Inferior parietal cortex (tissue), 1 donor: ENCODE measurements at regions not wholly inside any gene's neighbourhood (a gene's known extent, or its start where the extent isn't known, plus 50 kb on each side); places are given as distances from the start of the nearest gene placed in this dataset.
"Not testable (repeated sequence)": the region's sequence is repeated elsewhere in the genome, so short reads cannot be mapped to it uniquely, and the experiment has no call there.

Experiments
- DNase-seq: peaks from one replicate; pipeline ENCODE4 v3.0.0-alpha.2; 2016; ENCODE audit errors: extremely low spot score

GRCh38 chr2:175612280-175612679 is 389.8 kb downstream of the LNPK start:
- DNase-seq: no peak

DNA sequence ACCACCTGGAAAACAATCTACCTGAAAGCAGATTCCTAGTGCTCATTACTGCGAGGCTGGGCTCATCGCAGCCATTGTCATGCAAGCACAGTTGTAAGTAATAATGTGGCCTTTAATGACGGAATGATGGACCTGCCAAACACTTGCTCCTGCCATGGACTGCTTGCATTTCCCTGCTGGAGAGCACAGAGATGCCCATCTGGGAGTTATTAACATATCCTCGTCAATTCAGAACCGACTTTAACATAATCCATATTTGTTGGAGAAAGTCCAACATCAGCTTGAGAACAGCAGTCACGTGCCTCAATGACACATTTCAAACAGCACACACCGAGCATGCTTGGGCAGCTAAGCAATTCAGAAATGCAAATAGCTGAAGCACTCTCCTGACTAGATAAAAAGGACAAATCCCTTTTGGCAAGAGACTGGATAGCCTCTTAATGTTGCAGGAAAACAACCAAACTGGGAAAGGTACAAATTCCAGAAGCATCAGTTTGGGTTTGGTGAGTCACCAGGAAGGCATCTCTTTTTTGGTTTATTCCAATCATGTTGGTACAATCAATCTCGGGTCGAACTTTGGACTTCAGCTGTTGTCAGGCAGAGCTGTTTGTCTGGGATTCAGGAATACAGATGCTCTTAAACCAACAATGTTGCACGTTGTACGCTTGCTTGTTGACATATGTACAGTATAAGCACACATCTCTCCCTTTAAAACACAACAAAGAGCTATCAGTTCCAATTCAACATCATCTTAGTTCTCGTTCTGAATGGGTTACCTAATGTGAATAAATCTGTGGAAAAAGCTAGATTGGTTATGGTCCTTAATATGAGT is 395.8 kb downstream of the LNPK start:
- no peak for DNase-seq

DNA sequence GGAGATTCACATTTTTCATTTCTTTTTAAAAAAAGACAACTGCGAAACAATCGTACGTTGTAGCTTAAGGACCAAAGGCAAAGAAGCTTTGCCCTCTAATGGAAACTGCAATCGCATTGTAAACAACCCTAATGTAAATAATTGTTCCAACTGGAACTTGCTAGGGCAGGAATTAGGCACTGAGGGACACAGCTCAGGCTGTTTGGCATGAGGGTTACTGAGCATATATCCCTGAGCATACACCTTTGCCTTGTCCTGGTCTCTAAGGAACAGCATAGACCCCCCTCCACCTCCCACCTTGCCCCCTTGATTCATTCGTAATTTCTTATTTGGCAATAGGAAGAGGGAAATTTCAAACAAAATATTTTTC is 396.4 kb downstream of the LNPK start:
- DNase-seq: no peak

DNA sequence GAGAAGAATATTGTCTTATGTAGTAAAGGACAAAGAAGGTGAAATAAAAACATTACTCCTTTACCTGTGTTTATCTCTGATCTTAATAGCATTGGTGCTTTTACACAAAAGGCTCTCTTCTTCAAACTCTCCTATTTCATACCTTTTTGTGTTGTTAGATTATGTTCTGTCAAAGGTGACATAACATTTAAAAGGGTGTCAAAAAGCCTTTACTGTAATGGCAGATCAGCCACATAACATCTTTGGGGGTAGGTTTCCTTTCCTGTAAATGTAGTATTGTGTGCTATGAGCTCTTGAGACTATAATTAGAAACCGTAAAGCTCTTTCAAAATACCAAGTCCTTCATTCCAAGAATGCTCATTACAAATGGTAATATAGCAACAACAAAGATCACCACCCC is 400.1 kb downstream of the LNPK start:
- no peak for DNase-seq

DNA sequence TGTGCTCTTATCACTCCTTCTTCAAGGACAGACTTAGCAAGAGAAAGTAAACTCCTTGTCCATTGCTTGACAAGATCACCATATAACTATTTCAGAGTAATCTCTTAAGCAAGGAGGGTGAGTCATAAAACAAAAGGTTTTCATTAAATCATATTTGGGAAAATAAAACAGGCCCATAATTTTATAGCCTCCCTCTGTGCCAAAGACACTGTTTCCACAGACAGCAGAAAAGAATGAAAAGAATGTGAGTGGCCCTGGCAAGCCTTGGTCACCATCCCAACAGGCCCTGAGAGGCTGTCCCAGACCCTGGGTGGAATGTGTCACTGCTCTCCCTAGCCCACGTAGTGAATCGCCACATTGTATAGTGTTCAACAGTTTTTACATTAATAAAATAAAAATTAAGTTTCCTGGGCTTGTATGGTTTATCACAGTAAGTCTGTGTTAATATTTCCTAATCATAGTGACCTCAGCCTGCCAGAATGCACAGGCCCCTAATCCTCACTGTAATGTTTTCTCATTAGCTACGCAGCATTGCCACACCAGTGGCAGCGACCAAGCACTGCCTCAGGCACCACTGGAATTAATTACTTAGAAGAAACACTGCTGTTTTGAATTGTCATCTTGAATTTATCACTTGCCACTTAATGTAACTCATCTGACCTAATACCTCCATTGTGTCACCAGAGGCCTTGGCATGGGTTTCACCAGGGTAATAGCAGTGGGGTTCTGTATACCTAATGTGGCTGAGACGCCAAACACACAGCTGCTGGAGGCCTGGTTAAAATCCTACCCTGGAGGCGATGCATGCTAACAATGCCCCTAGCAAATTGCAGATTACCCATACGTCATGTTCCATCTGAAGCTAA is 401.9 kb downstream of the LNPK start:
- no peak for DNase-seq

- DNase-seq: no peak
Observed at GRCh38 chr2:175597286-175597685, 404.8 kb downstream of the LNPK start.

GRCh38 chr2:175595139-175595538 is 406.9 kb downstream of the LNPK start:
- no peak for DNase-seq

DNA sequence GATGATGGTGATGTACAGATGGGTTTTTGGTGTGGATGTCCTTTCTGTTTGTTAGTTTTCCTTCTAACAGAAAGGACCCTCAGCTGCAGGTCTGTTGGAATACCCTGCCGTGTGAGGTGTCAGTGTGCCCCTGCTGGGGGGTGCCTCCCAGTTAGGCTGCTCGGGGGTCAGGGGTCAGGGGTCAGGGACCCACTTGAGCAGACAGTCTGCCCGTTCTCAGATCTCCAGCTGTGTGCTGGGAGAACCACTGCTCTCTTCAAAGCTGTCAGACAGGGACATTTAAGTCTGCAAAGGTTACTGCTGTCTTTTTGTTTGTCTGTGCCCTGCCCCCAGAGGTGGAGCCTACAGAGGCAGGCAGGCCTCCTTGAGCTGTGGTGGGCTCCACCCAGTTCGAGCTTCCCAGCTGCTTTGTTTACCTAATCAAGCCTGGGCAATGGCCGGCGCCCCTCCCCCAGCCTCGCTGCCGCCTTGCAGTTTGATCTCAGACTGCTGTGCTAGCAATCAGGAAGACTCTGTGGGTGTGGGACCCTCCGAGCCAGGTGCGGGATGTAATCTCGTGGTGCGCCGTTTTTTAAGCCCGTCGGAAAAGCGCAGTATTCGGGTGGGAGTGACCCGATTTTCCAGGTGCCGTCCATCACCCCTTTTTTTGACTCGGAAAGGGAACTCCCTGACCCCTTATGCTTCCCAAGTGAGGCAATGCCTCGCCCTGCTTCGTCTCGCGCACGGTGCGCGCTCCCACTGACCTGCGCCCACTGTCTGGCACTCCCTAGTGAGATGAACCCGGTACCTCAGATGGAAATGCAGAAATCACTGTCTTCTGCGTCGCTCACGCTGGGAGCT is 408.2 kb downstream of the LNPK start:
- DNase-seq: not testable (repeated sequence)

DNA sequence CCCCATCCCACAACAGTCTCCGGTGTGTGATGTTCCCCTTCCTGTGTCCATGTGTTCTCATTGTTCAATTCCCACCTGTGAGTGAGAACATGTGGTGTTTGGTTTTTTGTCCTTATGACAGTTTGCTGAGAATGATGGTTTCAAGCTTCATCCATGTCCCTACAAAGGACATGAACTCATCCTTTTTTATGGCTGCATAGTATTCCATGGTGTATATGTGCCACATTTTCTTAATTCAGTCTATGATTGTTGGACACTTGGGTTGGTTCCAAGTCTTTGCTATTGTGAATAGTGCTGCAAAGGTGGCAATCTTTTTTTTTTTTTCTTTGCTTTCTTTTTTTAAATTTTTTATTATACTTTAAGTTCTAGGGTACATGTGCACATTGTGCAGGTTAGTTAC is 406.7 kb upstream of the ATP5MC3 start:
- DNase-seq: not testable (repeated sequence)

GRCh38 chr2:175585496-175585895 is 404.0 kb upstream of the ATP5MC3 start:
- DNase-seq: no peak

DNA sequence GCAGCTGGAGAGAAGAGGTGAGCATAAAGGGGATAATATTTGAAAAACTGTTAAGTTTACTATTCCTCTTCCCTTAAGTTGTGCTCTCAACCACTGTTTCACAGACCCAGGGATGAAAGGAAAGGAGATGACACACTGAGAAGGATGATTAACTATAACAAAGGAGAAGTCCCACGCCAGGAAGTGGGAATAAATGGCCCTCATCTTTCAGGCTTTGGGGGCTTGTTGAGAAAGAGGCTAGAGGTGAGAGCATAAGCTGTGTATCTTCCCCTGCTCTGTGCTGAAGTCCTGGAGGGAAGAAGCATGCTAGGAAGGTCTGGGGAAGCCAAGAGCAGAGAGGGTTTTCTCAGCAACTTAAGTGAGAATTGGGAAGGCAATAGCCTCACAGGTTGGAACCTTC is 399.1 kb upstream of the ATP5MC3 start:
- no peak for DNase-seq

DNA sequence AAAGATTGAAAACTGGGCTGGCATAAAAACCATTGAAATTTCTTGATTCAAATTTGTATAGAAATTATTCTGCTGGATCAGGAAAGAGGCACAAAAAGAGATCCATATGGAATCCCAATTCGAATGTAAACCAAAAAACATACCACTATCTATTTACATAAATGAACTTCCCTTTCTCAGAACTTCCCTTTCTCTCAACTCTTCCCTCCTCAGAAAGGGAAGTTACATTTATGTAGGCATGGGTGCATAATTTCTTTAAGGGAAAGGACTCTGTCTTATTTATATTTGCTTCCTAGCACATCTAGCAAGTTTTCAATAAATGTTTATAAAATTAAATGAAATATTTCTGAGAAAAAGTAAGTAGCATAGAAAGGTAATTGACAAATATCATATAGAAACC is 398.1 kb upstream of the ATP5MC3 start:
- DNase-seq: no peak

DNA sequence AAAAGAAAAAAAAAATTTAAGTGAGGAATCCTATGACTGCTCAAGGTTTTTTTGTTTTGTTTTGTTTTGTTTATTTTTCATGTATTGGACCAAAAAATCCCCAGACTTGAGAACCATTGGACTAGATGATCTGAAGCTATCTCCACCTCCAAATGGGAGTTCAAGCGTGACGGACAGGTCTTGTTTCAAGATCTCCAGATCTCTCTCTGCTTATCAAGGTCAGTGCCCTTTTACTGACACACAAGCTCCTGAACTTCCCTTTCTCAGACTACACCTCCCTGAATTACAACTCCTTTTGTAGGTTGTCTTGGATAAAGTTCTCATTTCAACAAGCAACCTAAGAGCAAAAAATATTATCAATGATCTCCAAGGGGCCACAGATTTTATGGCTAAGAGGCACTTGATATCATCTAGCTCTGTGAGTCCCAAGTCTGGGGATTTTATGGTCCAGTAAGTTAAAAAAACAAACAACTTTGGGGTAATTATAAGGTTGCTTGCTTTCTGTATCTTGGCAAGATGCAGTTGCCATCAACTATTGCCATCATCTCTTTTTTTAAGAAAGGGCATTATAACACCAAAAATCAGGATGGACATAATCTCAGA is 396.0 kb upstream of the ATP5MC3 start:
- no peak for DNase-seq

DNA sequence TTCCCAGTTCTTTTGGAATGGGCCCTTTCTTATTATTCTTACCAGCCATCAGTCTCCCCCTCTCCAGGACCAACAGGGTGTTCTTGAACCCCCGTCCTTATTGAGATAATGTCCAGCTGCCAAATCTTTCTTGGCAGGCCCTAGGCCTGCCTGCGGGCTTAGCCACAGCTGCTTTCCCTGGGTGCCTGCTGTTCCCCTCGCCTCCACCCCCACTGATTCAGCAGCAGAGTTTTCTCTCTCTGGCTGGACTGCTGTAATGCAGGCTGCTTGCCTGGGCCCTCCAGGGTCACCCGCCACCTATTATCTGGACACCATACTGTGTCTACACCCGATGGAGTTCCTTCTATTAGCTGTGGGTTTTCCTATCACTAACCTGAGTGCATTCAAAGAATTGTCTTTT is 395.4 kb upstream of the ATP5MC3 start:
- DNase-seq: no peak

- DNase-seq: no peak
Observed at GRCh38 chr2:175576270-175576669, 394.8 kb upstream of the ATP5MC3 start.

DNA sequence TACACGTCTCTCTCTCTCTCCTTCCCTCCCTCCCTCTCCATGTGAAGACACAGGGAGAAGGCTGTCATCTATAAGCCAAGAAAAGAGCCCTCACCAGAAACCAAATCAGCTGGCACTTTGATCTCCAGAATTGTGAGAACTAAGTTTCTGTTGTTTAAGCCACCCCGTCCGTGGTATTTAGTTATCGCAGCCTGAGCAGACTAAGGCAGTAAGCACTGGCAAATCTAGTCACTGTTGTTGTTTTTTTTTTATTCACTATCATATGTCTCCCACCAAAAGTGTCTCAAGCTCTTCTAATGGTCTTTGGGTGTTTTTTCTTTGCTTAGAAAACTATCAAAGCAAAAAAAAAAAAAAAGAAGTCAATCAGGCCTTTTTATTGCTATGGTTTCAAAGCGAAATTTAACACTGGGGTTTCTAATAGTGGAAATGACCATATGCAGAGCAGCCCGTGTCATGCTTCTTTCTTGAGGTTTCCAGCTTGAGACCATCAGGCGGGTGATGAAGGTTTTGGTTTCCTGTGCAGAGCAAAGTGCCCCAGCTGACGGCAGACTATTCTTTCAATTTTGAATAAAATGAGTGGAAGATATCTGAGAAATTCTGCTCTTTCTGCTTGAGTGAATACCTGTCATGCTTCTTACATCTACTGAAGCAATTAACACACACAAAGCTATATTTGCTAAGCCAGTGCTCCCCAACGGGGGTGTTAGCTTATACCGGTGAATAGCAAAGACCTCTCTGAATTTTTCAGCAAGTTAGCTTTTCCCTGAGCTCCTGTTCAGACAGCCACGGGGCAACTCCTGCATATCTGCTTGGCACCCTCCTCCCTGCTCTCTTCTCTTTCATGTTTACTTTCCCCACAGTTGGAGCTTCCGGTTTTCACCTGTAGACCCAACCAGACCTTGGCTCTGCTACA is 394.1 kb upstream of the ATP5MC3 start:
- DNase-seq: no peak

GRCh38 chr2:175574069-175574468 is 392.6 kb upstream of the ATP5MC3 start:
- no peak for DNase-seq

- DNase-seq: no peak
Observed at GRCh38 chr2:175571078-175571653, 389.7 kb upstream of the ATP5MC3 start.

GRCh38 chr2:175568109-175568730 is 386.7 kb upstream of the ATP5MC3 start:
- no peak for DNase-seq
